Activated CD4-positive, alpha-beta T cell treated with anti-CD3 and anti-CD28 coated beads, Interleukin-2, amount 10 ng/mL, durations not matched to agents 24 days and 14 days (primary cell): ENCODE measurements at regions not wholly inside any gene's neighbourhood (a gene's known extent, or its start where the extent isn't known, plus 50 kb on each side); places are given as distances from the start of the nearest gene placed in this dataset.

Experiments
- DNase-seq: peaks from one replicate; pipeline ENCODE4 v3.0.0; 2022
- H3K27ac Mint-ChIP-seq: one replicate; pipeline ENCODE4 v1.8.0; 2022; ENCODE audit warnings: mild to moderate bottlenecking, mixed read lengths
- H3K27me3 Mint-ChIP-seq: one replicate; pipeline ENCODE4 v1.8.0; 2022; ENCODE audit warnings: mixed read lengths
- H3K36me3 Mint-ChIP-seq: one replicate; pipeline ENCODE4 v1.8.0; 2022; ENCODE audit warnings: low read depth, mild to moderate bottlenecking, mixed read lengths
- H3K4me1 Mint-ChIP-seq: one replicate; pipeline ENCODE4 v1.8.0; 2021; ENCODE audit warnings: mixed read lengths
- H3K4me3 Mint-ChIP-seq: one replicate; pipeline ENCODE4 v1.8.0; 2022; ENCODE audit warnings: mild to moderate bottlenecking, moderate library complexity, mixed read lengths
- H3K9me3 Mint-ChIP-seq: one replicate; pipeline ENCODE4 v1.8.0; 2021; ENCODE audit warnings: mixed read lengths
- intact Hi-C: fragments of 100-400 bp; cut with micrococcal nuclease; formaldehyde crosslinking; loops from one replicate; pipeline ENCODE4 v1.15.1; 2023

- Mint-ChIP-seq H3K4me3 (no peak overlapping the region), H3K27ac (no peak overlapping the region), H3K36me3 (no peaks in the 10 kb centered on the region), H3K27me3 (no peaks in the 10 kb centered on the region), H3K4me1 (no peaks in the 10 kb centered on the region), H3K9me3 (no peaks in the 10 kb centered on the region)
- intact Hi-C loops = no loop called here
- no peak for DNase-seq
Observed at GRCh38 chr6:92043777-92044176, 1375.6 kb downstream of the EPHA7 start.

- no peak for DNase-seq
- Mint-ChIP-seq H3K4me3 (no peak overlapping the region), H3K27me3 (no peaks in the 10 kb centered on the region), H3K36me3 (no peaks in the 10 kb centered on the region), H3K4me1 (no peaks in the 10 kb centered on the region), H3K9me3 (peaks cover 6% of the 10 kb centered on the region), H3K27ac (no peak overlapping the region)
- intact Hi-C loops = no loop called here
Observed at GRCh38 chr6:92026878-92027277, 1392.5 kb downstream of the EPHA7 start.

- Mint-ChIP-seq H3K9me3 (peaks cover 3% of the 10 kb centered on the region), H3K27ac (no peak overlapping the region), H3K4me1 (no peaks in the 10 kb centered on the region), H3K36me3 (no peaks in the 10 kb centered on the region), H3K4me3 (no peak overlapping the region), H3K27me3 (no peaks in the 10 kb centered on the region)
- intact Hi-C loops = no loop called here
- DNase-seq = no peak
Observed at GRCh38 chr6:92024881-92025280, 1394.5 kb downstream of the EPHA7 start.

- Mint-ChIP-seq H3K4me3 (no peak overlapping the region), H3K36me3 (no peaks in the 10 kb centered on the region), H3K4me1 (no peaks in the 10 kb centered on the region), H3K27ac (no peak overlapping the region), H3K9me3 (peaks cover 3% of the 10 kb centered on the region), H3K27me3 (no peaks in the 10 kb centered on the region)
- DNase-seq = no peak
- intact Hi-C loops = no loop called here
Observed at GRCh38 chr6:92024110-92024509, 1395.2 kb downstream of the EPHA7 start.

- peaks cover 3% of the 10 kb centered on the region for H3K9me3 Mint-ChIP-seq
- DNase-seq = no peak
- intact Hi-C loops = no loop called here
- H3K4me1 Mint-ChIP-seq = no peaks in the 10 kb centered on the region
- H3K4me3 Mint-ChIP-seq = no peak overlapping the region
- H3K27me3 Mint-ChIP-seq = no peaks in the 10 kb centered on the region
- no peak overlapping the region for H3K27ac Mint-ChIP-seq
- H3K36me3 Mint-ChIP-seq = no peaks in the 10 kb centered on the region
Observed at GRCh38 chr6:92023410-92023966, 1395.9 kb downstream of the EPHA7 start.

- H3K4me1 Mint-ChIP-seq = no peaks in the 10 kb centered on the region
- no peak for DNase-seq
- no peaks in the 10 kb centered on the region for H3K36me3 Mint-ChIP-seq
- intact Hi-C loops = no loop called here
- no peaks in the 10 kb centered on the region for H3K27me3 Mint-ChIP-seq
- H3K9me3 Mint-ChIP-seq = peaks cover 3% of the 10 kb centered on the region
- no peak overlapping the region for H3K27ac Mint-ChIP-seq
- no peak overlapping the region for H3K4me3 Mint-ChIP-seq
Observed at GRCh38 chr6:92011681-92012245, 1407.6 kb downstream of the EPHA7 start.

- intact Hi-C loops = no loop called here
- no peaks in the 10 kb centered on the region for H3K27me3 Mint-ChIP-seq
- no peak overlapping the region for H3K4me3 Mint-ChIP-seq
- H3K4me1 Mint-ChIP-seq = no peaks in the 10 kb centered on the region
- H3K9me3 Mint-ChIP-seq = peaks cover 3% of the 10 kb centered on the region
- no peak for DNase-seq
- H3K27ac Mint-ChIP-seq = no peak overlapping the region
- H3K36me3 Mint-ChIP-seq = no peaks in the 10 kb centered on the region
Observed at GRCh38 chr6:92008757-92009502, 1410.4 kb downstream of the EPHA7 start.

GRCh38 chr6:92000112-92000511 is 1413.2 kb upstream of the MAP3K7 start:
- no peaks in the 10 kb centered on the region for H3K27me3 Mint-ChIP-seq
- no peaks in the 10 kb centered on the region for H3K4me1 Mint-ChIP-seq
- intact Hi-C loops = no loop called here
- no peaks in the 10 kb centered on the region for H3K36me3 Mint-ChIP-seq
- DNase-seq = no peak
- H3K27ac Mint-ChIP-seq = no peak overlapping the region
- H3K4me3 Mint-ChIP-seq = no peak overlapping the region
- peaks cover 5% of the 10 kb centered on the region for H3K9me3 Mint-ChIP-seq

GRCh38 chr6:91994787-91995186 is 1407.9 kb upstream of the MAP3K7 start:
- Mint-ChIP-seq H3K27me3 (no peaks in the 10 kb centered on the region), H3K4me1 (no peaks in the 10 kb centered on the region), H3K36me3 (no peaks in the 10 kb centered on the region), H3K9me3 (peaks cover 10% of the 10 kb centered on the region), H3K4me3 (no peak overlapping the region), H3K27ac (no peak overlapping the region)
- intact Hi-C loops = no loop called here
- DNase-seq = no peak

GRCh38 chr6:91982559-91982958 is 1395.7 kb upstream of the MAP3K7 start:
- Mint-ChIP-seq H3K9me3 (no peaks in the 10 kb centered on the region), H3K27ac (no peak overlapping the region), H3K27me3 (no peaks in the 10 kb centered on the region), H3K4me3 (no peak overlapping the region), H3K36me3 (no peaks in the 10 kb centered on the region), H3K4me1 (no peaks in the 10 kb centered on the region)
- intact Hi-C loops = no loop called here
- DNase-seq = no peak

- H3K4me3 Mint-ChIP-seq = no peak overlapping the region
- intact Hi-C loops = no loop called here
- no peaks in the 10 kb centered on the region for H3K27me3 Mint-ChIP-seq
- no peaks in the 10 kb centered on the region for H3K4me1 Mint-ChIP-seq
- H3K9me3 Mint-ChIP-seq = peaks cover 4% of the 10 kb centered on the region
- no peak overlapping the region for H3K27ac Mint-ChIP-seq
- DNase-seq = no peak
- H3K36me3 Mint-ChIP-seq = no peaks in the 10 kb centered on the region
Observed at GRCh38 chr6:91976797-91977196, 1389.9 kb upstream of the MAP3K7 start.

- H3K4me1 Mint-ChIP-seq = no peaks in the 10 kb centered on the region
- no peak for DNase-seq
Observed at GRCh38 chr6:91970700-91971099, 1383.8 kb upstream of the MAP3K7 start.

GRCh38 chr6:91965872-91966271 is 1379.0 kb upstream of the MAP3K7 start:
- Mint-ChIP-seq H3K27me3 (no peaks in the 10 kb centered on the region), H3K4me3 (no peak overlapping the region), H3K27ac (no peak overlapping the region), H3K9me3 (peaks cover 20% of the 10 kb centered on the region), H3K36me3 (no peaks in the 10 kb centered on the region), H3K4me1 (no peaks in the 10 kb centered on the region)
- DNase-seq = no peak
- intact Hi-C loops = no loop called here

More at GRCh38 chr6:91970700-91971099, 1383.8 kb upstream of the MAP3K7 start:
- H3K4me3 Mint-ChIP-seq = no peak overlapping the region
- H3K36me3 Mint-ChIP-seq = no peaks in the 10 kb centered on the region
- H3K27ac Mint-ChIP-seq = no peak overlapping the region
- peaks cover 19% of the 10 kb centered on the region for H3K9me3 Mint-ChIP-seq
- H3K27me3 Mint-ChIP-seq = no peaks in the 10 kb centered on the region
- intact Hi-C loops = no loop called here

- H3K9me3 Mint-ChIP-seq = peaks cover 15% of the 10 kb centered on the region
Observed at GRCh38 chr6:91961671-91962070, 1374.8 kb upstream of the MAP3K7 start.

More at GRCh38 chr6:91961671-91962070, 1374.8 kb upstream of the MAP3K7 start:
- Mint-ChIP-seq H3K27me3 (no peaks in the 10 kb centered on the region), H3K36me3 (no peaks in the 10 kb centered on the region), H3K4me3 (no peak overlapping the region), H3K4me1 (no peaks in the 10 kb centered on the region), H3K27ac (no peak overlapping the region)
- no peak for DNase-seq
- intact Hi-C loops = no loop called here
